GM21529 (cell line): ENCODE measurements at regions not wholly inside any gene's neighbourhood (a gene's known extent, or its start where the extent isn't known, plus 50 kb on each side); places are given as distances from the start of the nearest gene placed in this dataset.

Experiments used
- ATAC-seq: cut with Tn5 transposase; IDR thresholded peaks from one replicate; pipeline ENCODE4 v1.9.1; 2021; ENCODE audit not compliant: unreplicated experiment

DNA sequence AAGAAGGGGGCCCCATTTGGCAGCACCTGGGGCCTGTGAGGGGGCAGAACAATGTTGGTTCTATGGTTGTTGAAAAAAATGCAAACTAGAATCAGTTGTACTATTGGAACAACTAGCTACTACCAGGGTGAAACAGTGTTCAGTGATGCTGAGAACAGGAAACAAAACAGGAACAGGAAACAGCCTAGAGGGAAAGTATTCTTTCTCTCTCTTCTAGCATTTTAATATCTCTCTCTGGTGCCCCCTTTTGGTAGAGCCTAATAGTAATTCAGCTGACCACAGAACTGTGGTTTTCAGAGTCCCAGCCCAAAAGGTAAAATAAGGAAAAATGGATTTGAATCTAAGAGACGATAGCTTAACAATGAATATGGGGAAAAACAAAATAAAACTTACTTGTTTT is 138.0 kb upstream of the KCNN2 start:
- peak; percentile 82 for ATAC-seq

DNA sequence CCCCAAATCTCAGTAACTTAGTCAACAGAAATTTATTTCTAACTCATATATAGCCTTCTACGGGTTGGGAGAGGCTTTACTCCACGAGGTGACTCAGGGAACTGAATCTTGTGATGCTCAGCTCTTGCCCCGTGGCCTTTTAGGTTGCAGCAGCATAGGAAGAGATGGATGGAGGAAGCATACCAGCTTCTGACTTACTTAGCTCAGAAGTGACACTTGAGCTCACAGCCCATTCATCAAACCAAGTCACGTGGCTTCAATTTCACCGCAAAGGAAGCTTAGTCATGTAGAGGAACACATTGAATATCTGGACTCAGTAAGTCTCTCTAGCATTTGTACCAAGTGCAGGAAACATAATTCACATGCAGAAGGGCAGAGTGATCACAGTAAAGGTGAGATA is 124.1 kb upstream of the KCNN2 start:
- no peak for ATAC-seq

DNA sequence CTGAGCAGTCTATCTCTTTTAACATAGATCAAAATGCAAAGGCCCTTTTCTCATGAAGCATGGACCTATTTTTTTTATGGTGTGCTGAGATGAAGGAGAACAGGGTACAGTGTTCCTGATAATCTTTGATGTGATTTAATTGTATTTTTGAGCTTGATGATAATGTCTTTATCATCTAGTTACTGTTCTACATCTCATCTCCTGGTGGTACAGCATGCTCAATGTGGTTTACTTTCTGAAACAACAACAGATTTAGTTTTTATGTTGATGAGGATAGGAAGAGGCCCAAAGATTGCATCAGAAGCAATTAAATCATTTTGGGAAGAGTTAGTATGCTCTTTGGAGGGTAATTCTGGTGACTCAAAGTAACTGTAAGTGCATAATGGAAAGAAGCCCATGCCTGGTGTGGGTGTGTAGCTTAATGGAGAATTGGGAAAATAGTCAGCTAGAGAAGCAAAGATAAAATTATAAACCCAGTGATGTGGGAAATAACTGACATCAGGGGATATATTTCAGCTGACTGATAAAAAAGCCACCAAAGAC is 123.0 kb upstream of the KCNN2 start:
- ATAC-seq, result no peak

DNA sequence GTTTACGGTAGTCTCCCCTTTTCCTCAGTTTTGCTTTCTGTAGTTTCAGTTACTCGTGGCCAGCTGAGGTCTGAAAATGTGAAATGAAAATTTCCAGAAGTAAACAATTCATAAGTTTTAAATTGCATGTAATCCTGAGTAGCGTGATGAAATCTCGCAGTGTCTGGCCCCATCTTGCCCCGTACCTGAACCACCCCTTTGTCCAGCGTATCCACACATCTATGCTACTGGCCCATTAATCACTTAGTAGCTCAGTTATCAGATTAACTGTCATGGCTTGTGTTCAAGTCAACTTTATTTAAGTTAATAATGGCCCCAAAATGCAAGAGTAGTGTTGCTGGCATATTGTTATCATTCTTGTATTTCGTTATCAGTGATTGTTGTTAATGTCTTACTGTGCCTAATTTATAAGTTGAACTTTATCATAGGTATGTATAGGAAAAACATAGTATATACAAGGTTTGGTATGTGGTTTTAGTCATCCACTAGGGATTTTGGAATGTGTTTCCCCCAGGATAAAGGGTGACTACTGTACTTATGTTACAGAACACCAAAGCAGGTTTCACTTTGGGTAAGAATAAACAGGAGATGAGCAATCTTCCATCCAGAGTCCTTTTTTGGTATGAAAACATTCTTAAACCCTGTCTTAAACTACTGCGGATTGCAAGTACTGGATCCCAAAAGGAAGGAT is 118.4 kb upstream of the KCNN2 start:
- no peak for ATAC-seq

DNA sequence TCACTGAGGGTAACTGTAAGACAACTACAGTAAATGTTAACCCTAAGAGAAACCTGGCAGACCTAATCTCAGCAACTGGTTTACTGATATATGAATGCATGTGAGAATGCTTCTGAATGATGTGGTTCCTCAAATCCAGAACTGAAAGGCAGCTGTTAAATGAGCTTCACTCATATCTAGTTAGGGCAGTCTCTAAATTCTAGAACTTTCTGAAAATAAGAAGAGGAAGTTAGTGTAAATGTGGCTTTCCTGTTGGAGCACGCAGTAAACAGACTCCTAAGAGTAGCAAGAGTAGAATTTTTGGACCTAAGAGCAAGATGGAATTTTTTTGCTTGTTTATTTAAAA is 117.9 kb upstream of the KCNN2 start:
- ATAC-seq, result no peak

DNA sequence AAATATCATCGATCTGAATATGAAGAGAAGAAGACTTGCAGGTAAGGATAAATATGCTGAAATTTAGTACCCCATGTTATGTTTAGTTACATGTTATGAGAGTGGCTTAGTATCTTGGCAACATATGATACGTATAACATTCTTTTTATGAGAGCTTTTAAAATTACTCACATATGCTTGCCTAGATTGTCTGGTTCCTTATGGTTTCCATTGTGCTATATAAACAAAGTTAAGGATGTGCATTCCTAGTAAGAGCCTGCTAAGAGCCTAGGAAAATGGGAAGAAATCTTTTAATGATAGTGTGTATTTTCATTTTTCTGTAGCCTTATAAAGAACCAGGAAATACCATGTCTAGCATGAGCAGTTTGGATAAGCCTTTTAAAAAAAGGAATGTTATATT is 112.0 kb upstream of the KCNN2 start:
- no peak for ATAC-seq

DNA sequence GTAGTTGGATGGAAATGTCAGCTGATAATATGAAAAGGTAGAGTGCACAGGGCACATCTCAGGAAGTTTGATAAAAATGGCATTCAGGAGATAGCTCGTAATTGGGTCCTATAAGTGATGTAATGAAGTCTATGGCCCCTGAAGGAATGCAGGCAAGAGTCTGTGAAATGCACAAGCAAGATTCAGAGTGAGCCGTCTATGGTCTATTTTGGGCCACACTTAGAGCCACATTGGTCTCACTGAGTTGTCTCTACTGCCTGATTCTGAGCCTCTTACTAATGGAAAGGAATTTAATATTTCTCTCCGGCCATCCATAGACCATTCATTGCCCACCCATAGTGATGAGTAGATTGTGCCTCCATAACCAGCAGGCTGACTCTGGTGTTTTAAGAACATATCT is 111.3 kb upstream of the KCNN2 start:
- no peak for ATAC-seq

DNA sequence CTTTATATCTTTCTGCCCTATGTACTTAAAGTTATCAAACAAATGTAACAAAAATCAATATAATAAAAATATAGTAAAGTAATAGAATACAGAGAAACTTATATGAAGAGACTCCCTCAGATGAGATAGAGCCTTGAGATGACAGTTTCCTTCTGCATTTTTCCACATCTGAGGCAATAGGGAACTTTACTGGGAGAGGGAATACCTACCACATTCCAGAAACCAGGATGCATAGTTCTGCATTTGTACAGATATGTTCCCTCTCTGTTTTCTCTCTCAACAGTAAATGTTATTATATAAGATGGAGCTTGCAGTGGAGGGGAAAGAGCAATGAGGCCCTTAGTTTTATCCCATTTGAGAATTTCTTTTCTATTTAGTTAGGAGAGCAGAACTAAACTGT is 109.6 kb upstream of the KCNN2 start:
- no peak for ATAC-seq

DNA sequence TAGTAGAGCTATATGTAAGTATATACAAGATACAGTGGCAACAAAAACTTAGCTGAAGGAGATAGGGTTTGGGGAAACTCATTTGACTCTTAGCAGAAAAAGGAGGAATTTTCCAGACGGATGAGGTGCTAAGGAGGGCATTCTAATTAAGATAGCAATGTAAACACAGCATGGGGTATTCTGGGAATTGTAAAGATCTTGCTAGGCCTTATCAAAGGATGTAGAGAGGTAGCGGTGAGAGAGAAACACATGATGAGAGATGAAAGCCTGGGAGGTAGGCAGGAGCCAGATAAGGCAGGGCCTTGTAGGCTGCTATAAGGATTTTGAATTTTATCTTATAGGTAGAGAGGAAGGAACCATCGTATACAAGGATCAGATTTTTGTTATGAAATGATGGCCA is 106.6 kb upstream of the KCNN2 start:
- no peak for ATAC-seq

DNA sequence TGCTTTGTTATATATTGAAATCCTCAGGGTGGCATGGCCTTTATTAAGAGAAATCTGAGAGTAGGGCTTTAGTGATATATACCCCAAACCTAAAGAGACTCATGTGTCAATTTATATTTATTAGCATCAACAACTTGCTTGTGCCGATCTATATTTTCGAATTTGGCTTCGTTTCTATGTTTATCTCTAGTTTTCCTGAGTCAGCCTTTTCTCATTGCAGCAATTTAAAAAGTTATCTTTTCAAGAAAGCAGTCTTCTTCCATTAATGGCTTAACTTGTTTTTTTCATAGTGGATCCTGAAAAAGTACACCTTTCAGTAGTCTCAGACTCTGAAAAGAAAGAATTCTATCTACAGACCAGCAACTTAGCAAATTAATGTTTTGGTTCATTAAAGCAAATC is 99.9 kb upstream of the KCNN2 start:
- no peak for ATAC-seq

DNA sequence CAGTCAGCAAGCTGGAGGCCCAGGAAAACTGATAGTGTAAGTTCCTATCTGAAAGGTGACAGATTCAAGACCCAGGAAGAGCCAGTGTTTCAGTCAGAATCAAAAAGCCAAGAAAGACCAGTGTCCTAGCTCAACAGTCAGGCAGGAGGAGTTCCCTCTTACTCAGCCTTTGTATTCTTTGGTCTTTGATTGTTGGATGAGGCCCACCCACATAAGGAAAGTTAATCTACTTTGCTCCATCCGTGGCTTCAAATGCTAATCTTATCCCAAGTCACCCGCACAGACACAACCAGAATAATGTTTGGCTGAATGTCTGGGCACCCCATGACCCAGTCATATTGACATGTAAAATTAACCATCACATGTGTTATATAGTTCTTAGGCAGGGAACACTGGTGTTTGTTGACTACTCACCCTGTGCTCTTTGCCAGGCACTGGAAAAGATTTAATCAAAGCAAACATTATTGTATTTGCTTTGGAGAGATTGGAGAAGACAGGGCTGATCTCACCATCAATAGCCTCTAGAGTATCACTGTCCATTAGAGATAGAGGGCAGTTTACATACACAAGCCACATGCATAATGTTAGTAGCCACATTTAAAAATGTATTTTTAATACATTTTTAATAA is 96.3 kb upstream of the KCNN2 start:
- no peak for ATAC-seq

DNA sequence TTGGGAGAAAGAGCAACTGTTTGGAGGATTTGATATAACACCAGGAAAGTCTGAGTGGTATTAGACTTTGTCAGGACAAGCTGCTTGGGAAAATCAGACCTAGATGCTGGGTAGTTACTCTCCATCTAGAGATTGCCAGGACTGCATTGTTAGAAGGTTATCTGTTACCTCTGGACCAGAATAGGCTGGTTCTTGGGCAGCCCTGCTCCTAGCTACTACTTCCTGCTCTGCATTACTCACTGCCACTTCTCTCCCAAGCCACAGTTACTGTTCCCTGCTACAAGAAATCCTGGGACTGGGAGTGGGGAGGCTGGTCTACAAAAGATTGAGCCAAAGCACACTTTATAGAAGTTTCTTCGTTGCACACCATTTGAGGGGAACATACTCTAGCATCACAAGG is 95.5 kb upstream of the KCNN2 start:
- ATAC-seq, result no peak

DNA sequence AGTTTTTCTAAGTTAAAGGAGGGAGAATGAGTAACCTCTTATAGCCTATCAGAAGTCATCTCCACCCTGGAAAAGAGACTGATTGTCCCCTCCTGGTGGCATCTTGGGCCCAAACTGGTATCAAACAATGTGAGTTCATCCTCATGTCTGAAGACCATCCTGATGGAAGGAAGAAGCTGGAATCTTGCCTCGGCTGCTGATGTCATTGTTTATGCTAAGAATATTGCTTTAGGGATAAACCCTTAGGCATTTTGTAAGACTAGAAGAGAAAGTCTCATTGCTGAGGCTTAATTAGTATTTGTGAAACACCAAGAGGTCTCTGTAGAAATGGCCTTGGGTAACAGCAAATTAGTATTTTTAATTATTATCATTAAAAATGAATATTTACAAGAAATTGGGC is 65.7 kb upstream of the KCNN2 start:
- ATAC-seq, result no peak

DNA sequence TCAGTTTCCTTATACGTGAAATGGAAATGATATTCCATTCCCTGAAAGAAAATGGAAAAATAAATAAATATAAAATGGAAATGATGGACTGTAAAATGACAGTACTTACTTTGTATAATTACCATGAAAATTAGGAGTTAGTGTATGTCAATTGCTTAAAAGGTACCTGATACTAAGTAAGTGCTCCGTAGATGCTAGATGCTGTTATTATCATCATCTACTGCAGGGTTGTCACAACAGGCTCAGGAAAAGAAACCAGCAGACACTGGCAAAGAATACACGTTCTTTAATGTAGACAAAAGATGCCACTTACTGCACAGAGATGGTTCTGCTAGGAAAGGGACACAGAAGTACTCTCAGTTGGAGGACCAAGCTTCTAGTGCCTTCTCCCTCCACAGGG is 64.0 kb upstream of the KCNN2 start:
- no peak for ATAC-seq

DNA sequence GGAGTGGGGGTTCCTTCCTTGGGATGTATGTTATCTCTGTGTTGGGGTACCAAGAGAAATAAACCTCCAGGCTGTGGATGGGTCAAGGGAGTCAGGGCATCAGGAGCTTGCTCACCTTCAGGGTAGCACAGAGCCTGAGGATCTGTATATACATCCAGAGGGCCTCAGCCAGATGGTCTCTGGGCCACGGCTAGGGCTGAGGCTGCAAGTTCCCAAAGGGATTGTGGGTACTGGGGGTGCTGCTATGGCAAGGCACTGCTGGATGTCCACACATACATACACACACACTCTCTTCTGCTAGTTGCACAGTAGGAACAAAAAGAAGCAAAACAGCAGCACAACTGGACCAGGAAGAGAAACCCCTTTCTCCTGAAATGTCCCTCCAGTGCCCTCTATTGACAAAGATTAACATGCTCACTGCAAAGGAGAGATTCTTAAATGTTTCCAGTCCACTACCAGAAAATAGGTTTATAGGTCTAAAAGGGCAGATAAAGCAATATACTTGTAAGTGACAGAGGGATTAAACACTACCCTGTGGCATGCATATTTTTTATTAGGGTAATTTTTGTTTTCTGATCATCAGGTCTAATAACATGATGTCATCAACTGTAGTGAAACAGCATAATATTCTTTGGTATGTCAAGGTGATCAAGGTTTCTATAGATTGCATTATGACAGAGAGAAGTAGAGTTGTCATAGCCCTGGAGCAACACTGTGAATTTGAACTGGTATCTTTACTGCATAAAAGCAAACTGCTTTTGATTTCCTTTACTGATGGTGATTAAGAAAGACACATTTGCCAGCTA is 56.3 kb upstream of the KCNN2 start:
- ATAC-seq, result peak; percentile 75

DNA sequence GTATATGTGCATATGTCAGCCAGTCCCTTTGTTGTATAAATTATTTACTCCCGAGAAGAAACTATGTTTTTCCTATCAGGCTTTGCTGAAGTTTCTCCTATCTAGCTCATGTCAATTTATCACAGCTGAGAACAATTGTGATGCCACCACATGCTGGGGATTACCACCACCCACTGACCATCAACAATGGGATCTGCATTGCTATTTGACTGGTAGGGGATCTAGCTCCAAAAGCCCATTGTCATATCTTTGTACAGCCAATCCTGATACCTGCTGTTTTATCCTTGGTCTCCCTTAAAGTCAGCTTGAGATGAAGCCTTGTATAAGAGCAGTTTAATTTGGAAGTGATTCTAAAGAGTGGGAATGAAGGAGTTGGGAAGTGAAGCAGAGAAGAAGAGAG is 53.9 kb upstream of the KCNN2 start:
- ATAC-seq, result no peak

DNA sequence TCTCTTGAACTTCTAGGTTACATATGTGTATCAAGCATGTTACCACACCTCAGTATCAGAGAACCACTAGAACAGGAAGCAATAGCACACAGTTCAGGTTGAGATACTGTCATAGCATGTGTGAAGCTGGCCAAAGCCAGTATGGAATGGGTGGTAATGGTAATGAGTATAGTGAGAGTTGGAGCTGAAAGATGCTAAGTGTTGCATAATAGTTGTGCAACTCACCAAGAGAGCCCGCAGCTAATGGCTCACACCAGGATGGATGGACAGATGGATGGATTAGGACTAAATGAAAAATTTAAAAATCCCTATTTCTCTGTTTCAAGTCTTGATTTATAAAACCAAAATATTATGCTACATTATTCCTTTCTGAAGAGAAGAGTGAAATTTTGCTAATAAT is 53.4 kb upstream of the KCNN2 start:
- no peak for ATAC-seq

DNA sequence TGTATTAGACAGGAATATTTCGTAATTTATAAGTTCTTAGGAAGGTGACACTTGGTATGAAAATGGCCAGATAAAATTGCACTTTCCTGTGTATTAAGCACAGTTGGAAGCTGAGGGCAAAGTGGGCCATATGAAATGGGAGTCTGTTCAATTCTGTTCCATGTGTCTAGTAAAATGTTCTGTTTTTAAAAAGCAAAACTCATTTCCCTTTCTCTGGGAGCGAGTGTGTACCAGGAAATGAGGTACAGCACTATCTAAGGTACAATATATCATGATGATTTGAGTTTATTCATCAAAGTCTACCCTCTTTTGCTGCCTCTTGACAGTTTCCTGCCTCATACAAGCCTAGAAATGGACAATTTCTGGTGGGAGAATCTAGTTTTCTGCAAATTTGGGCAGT is 51.2 kb upstream of the KCNN2 start:
- no peak for ATAC-seq

DNA sequence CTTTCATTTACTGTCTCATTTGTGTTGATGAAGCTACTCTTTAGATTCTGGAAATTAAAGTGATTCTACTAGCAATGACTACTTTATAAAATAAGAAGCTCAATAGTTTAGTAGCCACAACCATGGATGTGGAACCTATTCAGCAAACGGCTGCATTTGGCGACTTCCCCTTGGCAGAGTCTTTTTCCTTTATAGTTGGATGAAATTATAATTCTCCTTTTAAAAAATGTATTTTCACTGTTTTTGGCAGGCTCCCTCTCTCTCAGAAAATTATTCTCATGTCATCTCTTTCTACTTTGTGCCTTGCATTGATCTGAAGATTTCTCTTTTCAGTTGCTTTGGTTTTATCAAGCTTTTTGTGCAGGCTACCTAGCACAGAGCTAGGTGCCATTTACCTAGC is 50.6 kb upstream of the KCNN2 start:
- no peak for ATAC-seq

DNA sequence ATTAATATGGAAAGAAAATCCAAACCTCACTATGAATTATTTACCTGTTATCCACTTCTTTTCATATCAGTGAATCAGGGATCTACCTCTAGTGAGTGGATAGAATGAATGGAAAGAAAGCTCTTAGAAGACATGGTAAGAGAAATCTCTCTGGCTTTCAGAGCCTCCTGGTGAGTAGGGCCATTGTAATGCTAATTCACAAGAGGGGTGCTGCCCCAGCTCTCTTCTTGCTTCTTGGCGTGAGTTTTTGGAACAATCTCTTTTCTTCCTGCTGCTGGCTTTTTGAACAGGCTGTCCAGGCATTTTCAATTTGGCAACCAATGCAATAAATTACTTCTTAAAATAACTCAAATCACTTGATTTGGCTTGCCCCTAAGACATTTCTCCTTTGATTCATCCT is 49.9 kb upstream of the KCNN2 start:
- no peak for ATAC-seq
